HG03095 (cell line): ENCODE measurements at regions not wholly inside any gene's neighbourhood (a gene's known extent, or its start where the extent isn't known, plus 50 kb on each side); places are given as distances from the start of the nearest gene placed in this dataset.

Experiments used
- ATAC-seq: cut with Tn5 transposase; IDR thresholded peaks from one replicate; pipeline ENCODE4 v1.9.1; 2021; ENCODE audit warnings: moderate library complexity; ENCODE audit not compliant: unreplicated experiment

- no peak for ATAC-seq
Observed at GRCh38 chr1:3954170-3955169, 54.4 kb upstream of the C1orf174 start.

- no peak for ATAC-seq
Observed at GRCh38 chr1:3955196-3955772, 55.2 kb upstream of the C1orf174 start.

GRCh38 chr1:3956527-3957170 lies 56.6 kb upstream of the C1orf174 start:
- ATAC-seq, result no peak

GRCh38 chr1:3959361-3959760 lies 59.3 kb upstream of the C1orf174 start:
- no peak for ATAC-seq

- no peak for ATAC-seq
Observed at GRCh38 chr1:3963554-3963953, 63.5 kb upstream of the C1orf174 start.

- ATAC-seq, result no peak
Observed at GRCh38 chr1:3965693-3966092, 65.6 kb upstream of the C1orf174 start.

GRCh38 chr1:3968851-3969250 lies 68.8 kb upstream of the C1orf174 start:
- no peak for ATAC-seq

GRCh38 chr1:3971981-3972380 lies 71.9 kb upstream of the C1orf174 start:
- ATAC-seq, result no peak

- ATAC-seq, result no peak
Observed at GRCh38 chr1:3975903-3976630, 76.0 kb upstream of the C1orf174 start.

- ATAC-seq, result no peak
Observed at GRCh38 chr1:3976821-3977220, 76.7 kb upstream of the C1orf174 start.

- no peak for ATAC-seq
Observed at GRCh38 chr1:3978196-3978989, 78.3 kb upstream of the C1orf174 start.

- ATAC-seq, result no peak
Observed at GRCh38 chr1:3978990-3979325, 78.9 kb upstream of the C1orf174 start.

- ATAC-seq, result no peak
Observed at GRCh38 chr1:3981261-3981660, 81.2 kb upstream of the C1orf174 start.

GRCh38 chr1:3981746-3982505 lies 81.9 kb upstream of the C1orf174 start:
- ATAC-seq, result no peak

GRCh38 chr1:3983181-3983580 lies 83.1 kb upstream of the C1orf174 start:
- no peak for ATAC-seq

GRCh38 chr1:3984586-3984985 lies 84.5 kb upstream of the C1orf174 start:
- no peak for ATAC-seq

GRCh38 chr1:3986686-3987218 lies 86.7 kb upstream of the C1orf174 start:
- no peak for ATAC-seq

GRCh38 chr1:3987669-3988235 lies 87.7 kb upstream of the C1orf174 start:
- no peak for ATAC-seq

- ATAC-seq, result no peak
Observed at GRCh38 chr1:3988431-3988830, 88.4 kb upstream of the C1orf174 start.
